Activated T-helper 17 cell treated with anti-CD3 and anti-CD28 coated beads, Interleukin-2, amount 50 U/mL, for 72 hours (primary cell): ENCODE measurements at regions not wholly inside any gene's neighbourhood (a gene's known extent, or its start where the extent isn't known, plus 50 kb on each side); places are given as distances from the start of the nearest gene placed in this dataset.
"Not testable (repeated sequence)": the region's sequence is repeated elsewhere in the genome, so short reads cannot be mapped to it uniquely, and the experiment has no call there.

Experiments
- ATAC-seq: fragments of 150-1000 bp; cut with Tn5 transposase; replicated peaks from 2 replicates; pipeline ENCODE4 v1.10.0; 2021; ENCODE audit warnings: mild to moderate bottlenecking, moderate library complexity
- H3K27ac Mint-ChIP-seq: one replicate; pipeline ENCODE4 v1.8.0; 2022; ENCODE audit warnings: mixed read lengths
- H3K27me3 Mint-ChIP-seq: one replicate; pipeline ENCODE4 v1.8.0; 2022; ENCODE audit warnings: mixed read lengths
- H3K36me3 Mint-ChIP-seq: one replicate; pipeline ENCODE4 v1.8.0; 2022; ENCODE audit warnings: low read depth, mild to moderate bottlenecking, mixed read lengths
- H3K4me1 Mint-ChIP-seq: one replicate; pipeline ENCODE4 v1.8.0; 2022; ENCODE audit warnings: mixed read lengths
- H3K4me3 Mint-ChIP-seq: one replicate; pipeline ENCODE4 v1.8.0; 2022; ENCODE audit warnings: mild to moderate bottlenecking, mixed read lengths
- H3K9me3 Mint-ChIP-seq: one replicate; pipeline ENCODE4 v1.8.0; 2022; ENCODE audit warnings: mixed read lengths

DNA sequence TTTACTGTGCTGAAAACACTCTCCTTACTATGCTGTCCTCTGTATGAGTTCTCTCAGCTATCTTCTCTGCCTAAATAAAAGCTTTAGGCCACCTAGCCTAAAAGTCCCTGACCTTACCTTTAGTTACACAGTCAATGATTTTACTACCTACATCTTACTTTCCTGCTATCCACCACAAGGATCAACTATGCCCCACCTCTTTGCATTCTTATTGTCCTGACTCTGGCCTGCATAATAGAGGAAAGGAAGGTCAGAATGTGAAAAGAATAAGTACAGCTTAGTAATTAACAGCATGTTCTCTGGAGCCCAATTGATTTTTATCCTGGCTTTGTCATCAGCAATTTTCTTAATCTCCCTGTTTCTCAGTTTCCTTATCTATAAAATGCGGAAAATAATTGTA, 1257.8 kb downstream of the RPA4 start:
- no peak overlapping the region for H3K27ac Mint-ChIP-seq
- no peaks in the 10 kb centered on the region for H3K4me1 Mint-ChIP-seq
- H3K27me3 Mint-ChIP-seq: no peaks in the 10 kb centered on the region
- no peak overlapping the region for H3K4me3 Mint-ChIP-seq
- peaks cover 8% of the 10 kb centered on the region for H3K9me3 Mint-ChIP-seq
- no peaks in the 10 kb centered on the region for H3K36me3 Mint-ChIP-seq
- no peak for ATAC-seq

DNA sequence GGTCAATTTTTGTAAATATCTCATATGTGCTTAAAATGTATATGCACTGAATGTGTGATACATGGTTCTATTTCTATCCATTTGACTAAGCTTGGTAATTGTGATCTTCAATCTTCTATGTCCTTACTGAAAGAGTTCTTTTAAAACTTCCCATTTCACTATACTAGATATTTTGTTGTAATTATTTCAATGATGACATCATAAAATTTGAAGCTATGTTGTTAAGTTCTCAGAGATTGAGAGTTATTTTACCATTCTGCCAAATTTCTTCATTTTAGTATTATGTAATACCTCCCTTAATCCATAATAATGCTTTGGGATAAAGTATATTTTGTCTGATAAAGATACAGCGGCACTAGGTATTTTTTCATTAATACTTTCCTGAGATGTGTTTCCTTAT, 1307.3 kb downstream of the RPA4 start:
- Mint-ChIP-seq H3K36me3 (no peaks in the 10 kb centered on the region), H3K27ac (no peak overlapping the region), H3K27me3 (no peaks in the 10 kb centered on the region), H3K9me3 (no peaks in the 10 kb centered on the region), H3K4me1 (no peaks in the 10 kb centered on the region), H3K4me3 (no peak overlapping the region)
- no peak for ATAC-seq

DNA sequence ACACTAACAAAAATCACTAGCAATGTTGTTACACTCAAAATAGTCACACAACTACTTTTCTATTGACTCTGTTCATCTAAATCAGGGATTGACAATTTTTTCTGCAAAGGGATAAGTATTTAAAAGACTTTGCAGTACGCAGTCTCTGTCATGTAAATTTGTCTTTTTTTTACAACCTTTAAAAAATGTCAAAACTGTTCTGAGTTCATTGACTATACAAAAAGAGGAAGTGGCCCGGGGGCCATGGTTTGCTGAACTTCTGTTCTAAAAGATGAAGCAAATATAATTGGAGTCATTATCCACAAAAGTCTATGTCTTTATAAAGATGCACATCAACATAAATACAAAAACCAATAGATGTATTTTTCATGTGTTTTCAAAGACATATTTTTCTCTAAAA, 1310.3 kb downstream of the RPA4 start:
- Mint-ChIP-seq H3K27me3 (no peaks in the 10 kb centered on the region), H3K36me3 (no peaks in the 10 kb centered on the region), H3K9me3 (no peaks in the 10 kb centered on the region), H3K4me3 (no peak overlapping the region), H3K27ac (no peak overlapping the region), H3K4me1 (no peaks in the 10 kb centered on the region)
- no peak for ATAC-seq

DNA sequence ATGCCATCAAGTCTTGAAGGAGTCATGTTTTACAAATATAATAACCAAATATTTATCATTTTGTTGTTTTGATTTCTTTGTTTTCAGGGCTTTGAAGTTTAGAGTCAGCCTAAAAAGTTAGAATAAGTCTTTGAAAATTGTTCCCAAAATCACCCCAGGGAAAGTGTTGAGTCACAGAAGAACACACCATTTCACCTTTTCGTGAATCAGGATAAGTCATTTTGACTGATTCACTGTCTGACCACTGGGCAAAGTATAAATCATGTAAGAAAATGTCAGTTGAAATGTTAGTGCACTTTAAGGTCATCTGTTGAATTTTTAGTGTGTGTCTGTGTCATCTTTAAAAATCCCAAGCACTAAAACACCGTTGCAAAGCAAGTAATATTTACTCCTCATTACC, 1320.1 kb downstream of the RPA4 start:
- H3K27me3 Mint-ChIP-seq: no peaks in the 10 kb centered on the region
- H3K36me3 Mint-ChIP-seq: no peaks in the 10 kb centered on the region
- no peak overlapping the region for H3K4me3 Mint-ChIP-seq
- peaks cover 3% of the 10 kb centered on the region for H3K9me3 Mint-ChIP-seq
- H3K27ac Mint-ChIP-seq: no peak overlapping the region
- no peaks in the 10 kb centered on the region for H3K4me1 Mint-ChIP-seq
- no peak for ATAC-seq

DNA sequence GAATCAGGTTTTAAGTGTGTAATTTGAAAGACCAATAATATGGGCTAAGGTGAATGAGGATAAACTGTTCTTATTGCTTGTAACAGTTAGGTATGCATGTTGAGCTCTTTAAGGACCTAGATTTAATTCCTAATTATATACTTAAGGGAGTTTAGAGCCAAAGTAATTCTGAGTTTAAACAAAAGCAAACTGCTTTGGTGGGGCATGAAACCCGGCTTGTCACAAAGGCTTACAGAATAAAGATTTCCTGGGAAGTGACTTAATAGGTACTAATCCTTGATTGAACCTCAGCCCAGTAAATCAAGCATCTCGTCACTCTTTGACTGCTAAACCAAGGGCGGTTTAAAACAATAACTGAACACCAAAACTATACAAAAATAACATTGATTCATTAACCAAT, 1324.2 kb downstream of the RPA4 start:
- Mint-ChIP-seq H3K36me3 (no peaks in the 10 kb centered on the region), H3K4me3 (no peak overlapping the region), H3K27ac (no peak overlapping the region), H3K27me3 (no peaks in the 10 kb centered on the region), H3K9me3 (peaks cover 6% of the 10 kb centered on the region), H3K4me1 (no peaks in the 10 kb centered on the region)
- ATAC-seq: no peak

DNA sequence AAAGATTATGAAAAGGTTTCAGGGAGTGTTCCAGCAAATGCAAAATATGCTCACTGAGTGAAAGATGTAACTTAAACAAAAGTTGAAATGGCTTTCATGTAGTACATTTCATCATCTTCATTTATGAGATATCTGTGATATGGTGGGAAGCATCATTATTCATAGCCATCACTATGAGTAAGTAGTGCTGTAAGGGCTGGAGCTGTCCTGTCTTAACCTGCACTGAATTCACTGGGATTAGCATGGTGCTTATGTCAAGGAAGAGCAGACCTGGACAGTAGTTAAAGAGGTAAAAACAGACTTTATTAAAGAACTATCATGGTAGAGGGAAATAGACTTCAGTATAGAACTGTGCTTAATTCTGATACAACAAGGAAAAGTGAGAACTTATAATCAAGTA, 1347.3 kb downstream of the RPA4 start:
- no peak for ATAC-seq
- Mint-ChIP-seq H3K27ac (no peak overlapping the region), H3K27me3 (no peaks in the 10 kb centered on the region), H3K36me3 (no peaks in the 10 kb centered on the region), H3K9me3 (peaks cover 5% of the 10 kb centered on the region), H3K4me3 (no peak overlapping the region), H3K4me1 (no peaks in the 10 kb centered on the region)

DNA sequence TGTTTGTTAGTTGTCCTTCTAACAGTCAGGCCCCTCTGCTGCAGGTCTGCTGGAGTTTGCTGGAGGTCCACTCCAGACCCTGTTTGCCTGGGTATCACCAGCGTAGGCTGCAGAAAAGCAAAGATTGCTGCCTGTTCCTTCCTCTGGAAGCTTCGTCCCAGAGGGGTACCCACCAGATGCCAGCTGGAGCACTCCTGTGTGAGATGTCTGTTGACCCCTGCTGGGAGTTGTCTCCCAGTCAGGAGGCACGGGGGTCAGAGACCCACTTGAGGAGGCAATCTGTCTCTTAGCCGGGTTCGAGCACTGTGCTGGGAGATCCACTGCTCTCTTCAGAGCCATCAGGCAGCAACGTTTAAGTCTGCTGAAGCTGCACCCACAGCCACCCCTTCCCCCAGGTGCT, 1356.4 kb downstream of the RPA4 start:
- H3K4me3 Mint-ChIP-seq, H3K36me3 Mint-ChIP-seq, H3K9me3 Mint-ChIP-seq, H3K27ac Mint-ChIP-seq, H3K4me1 Mint-ChIP-seq, ATAC-seq, H3K27me3 Mint-ChIP-seq: not testable (repeated sequence)

DNA sequence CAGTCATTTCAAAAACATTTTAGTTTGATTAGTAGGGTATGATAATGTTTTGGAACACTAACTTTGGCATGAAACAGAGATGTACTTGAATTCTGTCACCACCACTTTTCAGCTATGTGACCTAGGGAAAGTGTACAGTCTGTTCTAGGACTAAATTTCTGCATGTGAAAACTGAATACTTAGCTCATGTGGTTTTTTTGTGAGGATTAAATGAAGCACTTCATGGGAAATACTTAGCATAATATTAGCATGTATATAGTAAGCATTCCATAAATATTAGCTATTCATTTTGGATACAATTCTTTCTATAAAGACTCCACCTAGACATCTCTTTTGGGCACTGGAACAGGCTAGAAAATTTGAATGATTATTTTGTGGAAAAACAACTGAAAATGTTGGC, 1379.4 kb downstream of the RPA4 start:
- no peaks in the 10 kb centered on the region for H3K9me3 Mint-ChIP-seq
- no peak overlapping the region for H3K27ac Mint-ChIP-seq
- H3K27me3 Mint-ChIP-seq: no peaks in the 10 kb centered on the region
- no peak overlapping the region for H3K4me3 Mint-ChIP-seq
- H3K36me3 Mint-ChIP-seq: no peaks in the 10 kb centered on the region
- no peak for ATAC-seq
- H3K4me1 Mint-ChIP-seq: no peaks in the 10 kb centered on the region

DNA sequence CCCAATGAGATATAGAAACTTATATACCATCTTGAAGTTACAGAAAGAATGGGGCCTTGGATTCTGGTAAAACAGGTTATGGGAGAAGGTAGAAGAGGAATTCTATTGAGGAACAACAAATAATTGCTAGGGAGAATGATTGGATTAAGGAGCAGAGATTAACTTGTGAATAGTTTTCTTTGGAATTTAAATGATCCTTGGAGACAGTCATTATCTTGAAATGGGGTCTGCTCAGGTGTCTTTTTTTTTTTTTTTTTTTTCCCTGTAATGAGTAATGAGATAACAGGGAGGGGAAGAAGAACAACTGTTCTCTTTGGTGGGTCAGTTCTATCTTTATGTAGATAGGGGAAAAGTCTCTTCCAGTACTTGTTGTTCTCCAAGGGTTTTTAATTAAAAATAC, 1406.0 kb downstream of the RPA4 start:
- H3K27ac Mint-ChIP-seq: no peak overlapping the region
- no peak overlapping the region for H3K4me3 Mint-ChIP-seq
- H3K27me3 Mint-ChIP-seq: no peaks in the 10 kb centered on the region
- no peaks in the 10 kb centered on the region for H3K4me1 Mint-ChIP-seq
- ATAC-seq: no peak
- H3K36me3 Mint-ChIP-seq: no peaks in the 10 kb centered on the region
- H3K9me3 Mint-ChIP-seq: no peaks in the 10 kb centered on the region

DNA sequence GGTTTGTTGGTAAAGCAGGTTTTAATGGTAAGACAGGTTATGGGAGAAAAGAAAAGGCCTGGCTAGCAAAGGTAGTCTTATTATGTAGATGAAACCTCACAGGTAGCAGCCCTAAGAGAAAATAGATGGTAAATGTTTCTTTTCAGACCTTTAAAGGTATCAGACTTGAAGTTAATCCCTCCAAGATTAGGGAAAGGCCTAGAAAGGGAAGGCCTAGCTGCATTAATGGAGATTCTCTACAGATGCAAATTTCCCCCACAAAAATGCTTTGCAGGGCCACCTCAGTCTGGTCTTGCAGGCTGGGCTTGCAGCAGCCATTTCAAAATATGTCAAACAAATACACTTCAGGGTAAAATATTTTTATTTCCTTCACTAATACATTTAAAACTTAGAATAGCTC, 1410.6 kb downstream of the RPA4 start:
- no peaks in the 10 kb centered on the region for H3K9me3 Mint-ChIP-seq
- H3K4me3 Mint-ChIP-seq: no peak overlapping the region
- H3K36me3 Mint-ChIP-seq: no peaks in the 10 kb centered on the region
- no peaks in the 10 kb centered on the region for H3K4me1 Mint-ChIP-seq
- no peak overlapping the region for H3K27ac Mint-ChIP-seq
- ATAC-seq: no peak
- H3K27me3 Mint-ChIP-seq: no peaks in the 10 kb centered on the region

DNA sequence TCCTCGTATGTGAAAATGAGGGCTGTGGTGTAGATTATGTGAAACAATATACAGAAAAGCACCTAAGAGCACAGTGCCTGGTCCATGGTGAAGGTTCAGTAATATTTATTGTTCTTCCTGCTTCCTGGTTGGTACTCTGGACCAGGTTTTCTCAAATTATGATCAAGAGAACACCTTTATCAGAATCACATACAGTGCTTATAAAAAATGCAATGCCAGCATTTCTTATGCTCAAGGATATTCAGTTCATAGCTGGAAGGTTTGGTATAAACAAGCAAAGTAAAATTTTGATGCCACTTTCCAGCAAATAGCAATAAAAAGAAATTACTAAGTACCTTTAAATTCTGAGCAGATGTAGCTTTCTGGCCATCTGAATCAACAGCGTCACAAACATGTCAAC, 1412.4 kb downstream of the RPA4 start:
- no peak for ATAC-seq

DNA sequence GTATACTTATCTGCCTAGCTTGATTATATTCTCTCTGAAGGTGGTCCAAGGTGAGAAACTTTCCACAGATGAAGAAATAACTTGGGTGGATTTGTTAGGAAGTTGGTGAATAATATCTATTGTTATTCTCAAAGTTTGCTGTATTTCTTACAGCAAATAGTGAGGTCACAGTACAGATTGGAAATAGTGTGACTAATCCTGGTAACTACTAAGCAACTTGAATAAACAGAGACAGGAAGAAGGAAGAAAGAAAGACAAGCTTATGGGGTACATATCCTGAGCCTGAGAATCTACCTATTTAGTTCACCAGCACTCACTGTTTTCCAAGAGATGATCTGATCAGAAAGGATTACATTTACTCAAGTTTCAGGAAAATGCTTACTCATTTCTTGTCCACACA, 1416.1 kb downstream of the RPA4 start:
- Mint-ChIP-seq H3K36me3 (no peaks in the 10 kb centered on the region), H3K27me3 (no peaks in the 10 kb centered on the region), H3K9me3 (no peaks in the 10 kb centered on the region), H3K27ac (no peak overlapping the region), H3K4me1 (no peaks in the 10 kb centered on the region), H3K4me3 (no peak overlapping the region)
- no peak for ATAC-seq

More for the DNA sequence above, 1412.4 kb downstream of the RPA4 start:
- Mint-ChIP-seq H3K36me3 (no peaks in the 10 kb centered on the region), H3K27ac (no peak overlapping the region), H3K9me3 (no peaks in the 10 kb centered on the region), H3K4me3 (no peak overlapping the region), H3K27me3 (no peaks in the 10 kb centered on the region), H3K4me1 (no peaks in the 10 kb centered on the region)

DNA sequence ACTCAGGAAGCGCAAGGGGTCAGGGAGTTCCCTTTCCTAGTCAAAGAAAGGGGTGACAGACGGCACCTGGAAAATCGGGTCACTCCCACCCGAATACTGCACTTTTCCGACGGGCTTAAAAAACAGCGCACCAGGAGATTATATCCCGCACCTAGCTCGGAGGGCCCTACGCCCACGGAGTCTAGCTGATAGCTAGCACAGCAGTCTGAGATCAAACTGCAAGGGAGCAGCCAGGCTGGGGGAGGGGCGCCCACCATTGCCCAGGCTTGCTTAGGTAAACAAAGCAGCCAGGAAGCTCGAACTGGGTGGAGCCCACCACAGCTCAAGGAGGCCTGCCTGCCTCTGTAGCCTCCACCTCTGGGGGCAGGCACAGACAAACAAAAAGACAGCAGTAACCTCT, 1416.8 kb downstream of the RPA4 start:
- H3K9me3 Mint-ChIP-seq, H3K36me3 Mint-ChIP-seq, H3K4me1 Mint-ChIP-seq, H3K27ac Mint-ChIP-seq, ATAC-seq, H3K4me3 Mint-ChIP-seq, H3K27me3 Mint-ChIP-seq: not testable (repeated sequence)

DNA sequence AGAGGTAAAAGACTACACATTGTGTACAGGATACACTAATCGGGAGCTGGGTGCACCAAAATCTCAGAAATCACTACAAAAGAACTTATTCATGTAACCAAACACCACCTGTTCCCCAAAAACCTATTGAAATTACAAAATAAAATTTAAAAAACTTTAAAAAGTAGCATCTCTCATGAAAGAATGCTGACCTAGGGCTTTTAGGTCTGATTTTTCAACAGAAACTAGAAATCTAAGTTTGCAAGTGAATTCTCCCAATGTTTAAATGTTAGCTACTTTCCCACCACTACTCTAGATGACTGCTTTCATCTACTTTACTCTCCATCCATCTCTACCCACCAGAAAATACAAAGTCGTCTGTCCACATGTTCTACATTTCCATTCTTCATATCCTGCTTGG, 1447.7 kb downstream of the RPA4 start:
- H3K9me3 Mint-ChIP-seq: peaks cover 4% of the 10 kb centered on the region
- no peaks in the 10 kb centered on the region for H3K36me3 Mint-ChIP-seq
- no peaks in the 10 kb centered on the region for H3K27me3 Mint-ChIP-seq
- ATAC-seq: no peak
- H3K27ac Mint-ChIP-seq: no peak overlapping the region
- H3K4me3 Mint-ChIP-seq: no peak overlapping the region
- H3K4me1 Mint-ChIP-seq: no peaks in the 10 kb centered on the region

DNA sequence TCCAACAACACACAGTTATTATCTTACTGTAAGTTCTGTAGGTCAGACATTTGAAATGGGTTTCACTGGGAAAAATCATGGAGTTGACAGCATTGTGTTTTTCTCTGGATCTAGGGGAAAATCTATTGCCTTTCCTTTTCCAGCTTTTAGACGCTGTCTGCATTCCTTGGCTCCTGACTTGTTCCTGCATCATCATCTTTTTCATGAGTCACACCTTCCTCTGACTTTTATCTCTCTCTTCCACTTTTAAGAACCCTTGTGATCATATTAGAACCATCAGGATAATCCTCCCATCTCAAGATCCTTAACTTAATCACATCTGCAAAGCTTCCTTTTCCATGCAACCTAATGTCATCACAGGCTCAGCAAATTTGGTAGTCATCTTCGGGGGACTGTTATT, 1454.8 kb downstream of the RPA4 start:
- H3K9me3 Mint-ChIP-seq: no peaks in the 10 kb centered on the region
- H3K36me3 Mint-ChIP-seq: no peaks in the 10 kb centered on the region
- H3K4me1 Mint-ChIP-seq: no peaks in the 10 kb centered on the region
- no peak overlapping the region for H3K27ac Mint-ChIP-seq
- H3K27me3 Mint-ChIP-seq: no peaks in the 10 kb centered on the region
- no peak for ATAC-seq
- H3K4me3 Mint-ChIP-seq: no peak overlapping the region

DNA sequence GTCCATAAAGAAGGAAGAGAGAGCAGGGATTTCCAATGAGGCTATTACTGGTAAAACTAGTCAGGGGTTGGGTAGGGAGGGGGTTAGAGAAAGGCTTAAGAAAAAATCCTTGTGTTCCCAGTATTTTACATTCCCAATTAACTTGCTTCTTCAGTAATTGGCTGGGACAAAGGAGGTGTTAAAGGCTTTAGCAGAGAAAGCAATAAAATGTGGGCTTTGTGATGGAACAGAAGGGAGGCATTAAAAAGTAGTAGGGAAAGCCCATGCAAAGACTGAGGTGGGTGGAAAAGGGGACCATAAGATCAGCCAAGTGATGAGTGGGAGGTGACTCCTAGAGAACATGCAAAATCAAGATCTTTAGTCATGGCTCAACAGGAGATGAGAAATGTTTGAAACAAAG, 1467.2 kb downstream of the RPA4 start:
- no peaks in the 10 kb centered on the region for H3K4me1 Mint-ChIP-seq

More for the DNA sequence above, 1467.2 kb downstream of the RPA4 start:
- ATAC-seq: no peak
- H3K4me3 Mint-ChIP-seq: no peak overlapping the region
- no peaks in the 10 kb centered on the region for H3K27me3 Mint-ChIP-seq
- no peaks in the 10 kb centered on the region for H3K9me3 Mint-ChIP-seq
- H3K27ac Mint-ChIP-seq: no peak overlapping the region
- H3K36me3 Mint-ChIP-seq: no peaks in the 10 kb centered on the region
